Prostate gland (tissue), 2 donors: ENCODE measurements at regions not wholly inside any gene's neighbourhood (a gene's known extent, or its start where the extent isn't known, plus 50 kb on each side); places are given as distances from the start of the nearest gene placed in this dataset.

Experiments used
- DNase-seq: peaks from one replicate; pipeline ENCODE4 v3.0.0-alpha.2; 2019; ENCODE audit warnings: low spot score
- H3K27ac ChIP-seq, 2 donors: fragments of 200-600 bp; sonication (generic); 2 replicates each; pipeline ENCODE4 v1.5.1; 2017 to 2019
- H3K27me3 ChIP-seq: fragments of 200-600 bp; sonication (generic); replicated peaks from 2 replicates; pipeline ENCODE4 v1.5.1; 2019; ENCODE audit not compliant: insufficient read depth
- H3K36me3 ChIP-seq, 2 donors: fragments of 200-600 bp; sonication (generic); 1 replicate in 1 of 2; 2 replicates in 1 of 2; pipeline versions ENCODE4 v1.5.1 to v1.8.1; 2017 to 2019
- H3K4me1 ChIP-seq: fragments of 200-600 bp; sonication (generic); replicated peaks from 2 replicates; pipeline ENCODE4 v1.5.1; 2019
- H3K4me3 ChIP-seq, 2 donors: fragments of 200-600 bp; sonication (generic); 2 replicates each; pipeline ENCODE4 v1.5.1; 2017 to 2019
- H3K9me3 ChIP-seq: fragments of 200-600 bp; sonication (generic); 2 replicates; pipeline ENCODE4 v1.5.1; 2017
- POLR2A ChIP-seq: fragments of 450-650 bp; IDR thresholded peaks from one replicate; pipeline ENCODE4 v1.6.1; 2016; ENCODE audit warnings: antibody characterized with exemption, mild to moderate bottlenecking
- POLR2AphosphoS5 ChIP-seq: sonication (generic); formaldehyde crosslinking; IDR thresholded peaks from one replicate; pipeline ENCODE4 v1.6.1; 2017; ENCODE audit warnings: antibody characterized with exemption
- WGBS: methylation state at CpG from one replicate; pipeline ENCODE4 v1.1.5; 2018; 5-methylcytosine and 5-hydroxymethylcytosine counted together
- intact Hi-C: fragments of 100-400 bp; cut with DNase I; formaldehyde crosslinking; loops from one replicate; pipeline ENCODE4 v1.14.2; 2022
- TF ChIP-seq, protein P1 (sequence below), 4 experiments: fragments of 200-600 bp in 2 of 4; fragments of 450-650 bp in 2 of 4; sonication (generic) in 2 of 4; IDR thresholded peaks; 1 replicate in 3 of 4; 2 replicates in 1 of 4; pipeline ENCODE4 v1.5.1; 2016 to 2019; ENCODE audit warnings: antibody characterized with exemption in 4 of 4, mild to moderate bottlenecking in 2 of 4, moderate library complexity in 2 of 4

DNA sequence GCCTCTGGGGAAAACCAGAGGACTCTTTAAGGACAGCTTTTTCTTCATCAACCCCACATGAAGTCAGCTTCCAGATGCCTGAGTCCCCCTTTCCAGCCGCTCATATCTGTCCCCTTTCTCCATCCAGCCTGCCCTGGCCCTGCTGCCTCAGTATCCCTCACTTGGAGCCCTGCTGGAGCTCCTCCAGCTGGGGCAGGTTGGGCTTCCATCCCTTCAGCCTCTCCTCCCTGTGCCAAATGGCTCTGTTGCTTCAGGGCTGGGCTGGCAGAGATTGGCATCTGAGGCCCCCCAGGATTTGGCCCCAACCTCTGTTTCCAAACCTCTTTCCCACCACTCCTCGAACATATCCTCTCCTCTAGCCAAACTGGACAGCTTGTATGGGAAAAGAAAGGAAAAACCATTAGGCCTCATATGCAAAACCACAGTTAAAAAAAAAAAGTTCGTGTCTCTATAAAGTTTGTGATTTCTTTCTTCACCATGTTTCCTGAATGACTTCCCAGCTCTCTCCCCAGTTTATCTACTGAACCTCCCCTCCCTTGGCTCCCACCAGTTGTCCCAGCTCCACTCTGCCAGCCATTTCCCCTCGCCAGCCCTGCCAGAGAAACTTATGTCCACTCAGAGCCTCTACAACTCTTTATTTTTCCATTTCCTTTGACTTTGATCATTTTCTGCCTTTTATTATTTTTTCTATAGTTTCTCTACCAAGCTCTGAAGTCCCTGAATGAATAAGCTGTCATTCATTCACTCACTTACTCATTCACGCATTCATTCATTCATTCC is 217.9 kb downstream of the FOXD2 start:
- WGBS = 54% methylated on average over 5 of the region's 5 CpGs
- TF ChIP-seq, protein P1, sequence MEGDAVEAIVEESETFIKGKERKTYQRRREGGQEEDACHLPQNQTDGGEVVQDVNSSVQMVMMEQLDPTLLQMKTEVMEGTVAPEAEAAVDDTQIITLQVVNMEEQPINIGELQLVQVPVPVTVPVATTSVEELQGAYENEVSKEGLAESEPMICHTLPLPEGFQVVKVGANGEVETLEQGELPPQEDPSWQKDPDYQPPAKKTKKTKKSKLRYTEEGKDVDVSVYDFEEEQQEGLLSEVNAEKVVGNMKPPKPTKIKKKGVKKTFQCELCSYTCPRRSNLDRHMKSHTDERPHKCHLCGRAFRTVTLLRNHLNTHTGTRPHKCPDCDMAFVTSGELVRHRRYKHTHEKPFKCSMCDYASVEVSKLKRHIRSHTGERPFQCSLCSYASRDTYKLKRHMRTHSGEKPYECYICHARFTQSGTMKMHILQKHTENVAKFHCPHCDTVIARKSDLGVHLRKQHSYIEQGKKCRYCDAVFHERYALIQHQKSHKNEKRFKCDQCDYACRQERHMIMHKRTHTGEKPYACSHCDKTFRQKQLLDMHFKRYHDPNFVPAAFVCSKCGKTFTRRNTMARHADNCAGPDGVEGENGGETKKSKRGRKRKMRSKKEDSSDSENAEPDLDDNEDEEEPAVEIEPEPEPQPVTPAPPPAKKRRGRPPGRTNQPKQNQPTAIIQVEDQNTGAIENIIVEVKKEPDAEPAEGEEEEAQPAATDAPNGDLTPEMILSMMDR (IDR thresholded peaks at IDR 0.05) = no peak
- TF ChIP-seq POLR2A (no peak), POLR2AphosphoS5 (no peak)
- no peaks in the 10 kb centered on the region for H3K4me1 ChIP-seq
- H3K27me3 ChIP-seq = no peaks in the 10 kb centered on the region
- H3K27ac ChIP-seq = no peak overlapping the region
- no peaks in the 10 kb centered on the region for H3K36me3 ChIP-seq
- H3K9me3 ChIP-seq = no peaks in the 10 kb centered on the region
- no peak overlapping the region for H3K4me3 ChIP-seq
- DNase-seq = no peak
- intact Hi-C loops = no loop called here

- Histone ChIP-seq H3K9me3 (no peaks in the 10 kb centered on the region), H3K4me1 (no peaks in the 10 kb centered on the region), H3K36me3 (no peaks in the 10 kb centered on the region), H3K27ac (peak overlapping the region; percentile 43 to 59), H3K27me3 (no peaks in the 10 kb centered on the region), H3K4me3 (no peak overlapping the region)
- no peak for DNase-seq
- intact Hi-C loops = no loop called here
- TF ChIP-seq POLR2AphosphoS5 = no peak
- TF ChIP-seq POLR2A = no peak
- TF ChIP-seq, protein P1 (IDR thresholded peaks at IDR 0.05) = no peak
- WGBS = 69% methylated on average over 18 of the region's 18 CpGs
Observed at GRCh38 chr1:47656719-47657685, 219.2 kb downstream of the FOXD2 start.

DNA sequence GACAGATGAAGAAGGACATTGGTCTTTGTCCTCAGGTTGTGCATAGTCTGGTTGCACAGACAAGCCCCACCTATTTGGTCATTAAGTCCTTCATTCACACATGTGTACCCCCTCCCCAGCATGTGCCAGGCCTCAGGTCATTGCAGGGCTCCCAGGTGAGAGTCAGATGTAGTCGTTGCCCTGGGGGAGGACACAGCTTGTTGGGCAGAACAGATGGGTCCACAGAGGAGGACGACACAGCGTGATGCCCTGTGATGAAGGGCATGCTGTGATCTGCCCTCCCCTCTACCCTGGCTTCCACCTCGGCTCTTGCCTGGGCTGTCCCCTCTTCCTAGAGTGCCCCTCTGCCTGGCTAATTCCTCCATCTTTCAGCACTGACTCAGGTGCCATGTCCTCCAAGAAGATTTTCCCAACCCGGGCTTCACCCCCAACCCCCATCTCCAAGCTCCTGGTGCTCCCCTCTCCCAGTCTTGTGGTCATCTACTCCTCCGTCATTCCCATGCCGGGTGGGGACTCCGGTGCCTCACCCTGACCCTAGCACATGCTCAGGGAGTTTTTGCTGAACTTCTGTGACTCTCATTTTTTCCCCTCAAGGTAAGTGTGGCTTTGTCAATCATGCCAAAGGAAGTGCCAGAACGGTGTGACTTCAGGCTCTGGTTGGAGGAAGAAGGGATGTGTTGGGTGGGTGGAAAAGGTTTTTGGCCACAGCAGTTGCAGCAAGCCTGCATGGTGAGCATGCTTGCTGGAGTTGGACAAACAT is 220.5 kb downstream of the FOXD2 start:
- H3K4me3 ChIP-seq = no peak overlapping the region
- H3K4me1 ChIP-seq = no peaks in the 10 kb centered on the region
- H3K36me3 ChIP-seq = no peaks in the 10 kb centered on the region
- H3K27ac ChIP-seq = no peak overlapping the region
- 91% methylated on average over 9 of the region's 9 CpGs for WGBS
- intact Hi-C loops = no loop called here
- H3K9me3 ChIP-seq = no peaks in the 10 kb centered on the region
- no peak for TF ChIP-seq POLR2A
- TF ChIP-seq POLR2AphosphoS5 = no peak
- no peaks in the 10 kb centered on the region for H3K27me3 ChIP-seq
- no peak for DNase-seq

- DNase-seq = no peak
- WGBS = 59% methylated on average over 6 of the region's 6 CpGs
Observed at GRCh38 chr1:47659146-47659545, 221.3 kb downstream of the FOXD2 start.

More at GRCh38 chr1:47659146-47659545, 221.3 kb downstream of the FOXD2 start:
- intact Hi-C loops = no loop called here
- TF ChIP-seq POLR2AphosphoS5 = no peak
- TF ChIP-seq, protein P1 (IDR thresholded peaks at IDR 0.05) = no peak
- no peak for TF ChIP-seq POLR2A
- Histone ChIP-seq H3K27me3 (no peaks in the 10 kb centered on the region), H3K4me1 (no peaks in the 10 kb centered on the region), H3K4me3 (no peak overlapping the region), H3K36me3 (no peaks in the 10 kb centered on the region), H3K9me3 (no peaks in the 10 kb centered on the region), H3K27ac (no peak overlapping the region)
